ENCODE measurements at regions not wholly inside any gene's neighbourhood (a gene's known extent, or its start where the extent isn't known, plus 50 kb on each side); places are given as distances from the start of the nearest gene placed in this dataset.

DNA sequence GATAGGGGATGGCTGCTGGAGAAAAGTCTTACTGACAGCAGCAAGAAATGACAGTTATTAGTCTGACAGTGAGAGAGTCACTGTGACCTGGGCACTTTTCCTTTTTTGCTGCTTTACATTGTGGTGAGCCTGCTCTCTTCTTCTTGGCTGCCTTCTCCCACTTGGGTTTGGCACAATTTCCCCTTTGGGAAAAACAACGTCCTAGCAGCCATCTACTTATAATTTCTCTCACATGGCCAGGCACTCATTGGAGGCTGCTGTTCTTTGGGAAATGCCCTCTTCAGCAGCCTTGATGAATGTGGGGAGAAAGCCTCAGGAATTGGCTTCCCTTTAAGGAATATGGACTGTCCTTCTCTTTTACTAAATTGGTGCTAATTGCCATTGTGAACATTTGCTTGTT lies 60.4 kb upstream of the SLC1A4 start:
- TF ChIP-seq, protein P1, sequence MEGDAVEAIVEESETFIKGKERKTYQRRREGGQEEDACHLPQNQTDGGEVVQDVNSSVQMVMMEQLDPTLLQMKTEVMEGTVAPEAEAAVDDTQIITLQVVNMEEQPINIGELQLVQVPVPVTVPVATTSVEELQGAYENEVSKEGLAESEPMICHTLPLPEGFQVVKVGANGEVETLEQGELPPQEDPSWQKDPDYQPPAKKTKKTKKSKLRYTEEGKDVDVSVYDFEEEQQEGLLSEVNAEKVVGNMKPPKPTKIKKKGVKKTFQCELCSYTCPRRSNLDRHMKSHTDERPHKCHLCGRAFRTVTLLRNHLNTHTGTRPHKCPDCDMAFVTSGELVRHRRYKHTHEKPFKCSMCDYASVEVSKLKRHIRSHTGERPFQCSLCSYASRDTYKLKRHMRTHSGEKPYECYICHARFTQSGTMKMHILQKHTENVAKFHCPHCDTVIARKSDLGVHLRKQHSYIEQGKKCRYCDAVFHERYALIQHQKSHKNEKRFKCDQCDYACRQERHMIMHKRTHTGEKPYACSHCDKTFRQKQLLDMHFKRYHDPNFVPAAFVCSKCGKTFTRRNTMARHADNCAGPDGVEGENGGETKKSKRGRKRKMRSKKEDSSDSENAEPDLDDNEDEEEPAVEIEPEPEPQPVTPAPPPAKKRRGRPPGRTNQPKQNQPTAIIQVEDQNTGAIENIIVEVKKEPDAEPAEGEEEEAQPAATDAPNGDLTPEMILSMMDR (IDR thresholded peaks at IDR 0.05; ENCODE audit: borderline replicate concordance, extremely low read depth, low read length, poor library complexity, severe bottlenecking): no peak
- TF ChIP-seq EZH2 (IDR thresholded peaks at IDR 0.05; ENCODE audit: borderline replicate concordance, low read depth, low read length, severe bottlenecking): no peak

Data from DND-41 (cell line).